ENCODE measurements at regions not wholly inside any gene's neighbourhood (a gene's known extent, or its start where the extent isn't known, plus 50 kb on each side); places are given as distances from the start of the nearest gene placed in this dataset.

DNA sequence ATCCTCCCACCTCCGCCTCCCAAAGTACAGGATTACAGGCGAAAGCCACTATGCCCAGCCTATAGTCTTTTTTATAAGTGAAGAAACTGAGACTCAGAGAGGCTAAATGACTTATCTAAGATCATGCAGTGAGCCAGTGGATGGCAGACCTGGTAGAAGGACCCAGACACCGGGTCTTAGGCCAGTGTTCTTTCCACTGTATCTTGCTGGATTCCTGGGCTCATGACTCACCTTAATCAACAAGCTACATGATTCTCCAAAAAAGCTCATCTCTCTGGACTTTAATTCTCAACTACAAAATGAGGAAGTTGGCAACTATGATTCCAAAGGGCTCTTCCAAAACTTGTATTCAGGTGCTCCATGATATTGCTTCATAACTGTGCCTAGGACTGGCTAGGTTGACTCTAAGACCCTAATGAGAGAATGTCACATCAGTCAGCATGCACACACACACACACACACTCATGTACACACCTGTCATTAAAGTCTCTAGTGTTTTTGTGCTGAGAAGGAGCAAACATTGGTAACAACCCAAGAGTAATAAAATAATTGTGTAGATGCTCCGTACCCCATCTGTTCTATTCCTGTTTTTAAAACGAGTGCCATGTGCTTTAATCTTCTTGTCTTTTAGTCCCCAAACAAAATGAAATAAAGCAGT is 89.7 kb upstream of the SLC4A7 start:
- H3K27ac ChIP-seq (ENCODE audit: low read length), result no peak overlapping the region
- no peak overlapping the region for H3K9ac ChIP-seq (ENCODE audit: low read length in 2 of 2)
- H3K4me3 ChIP-seq (ENCODE audit: low read length in 2 of 2), result no peak overlapping the region
- H3K36me3 ChIP-seq (ENCODE audit: control insufficient read depth in 2 of 2, insufficient read depth in 2 of 2, low read length in 2 of 2), result no peaks in the 10 kb centered on the region
- peaks cover 12% of the 10 kb centered on the region for H3K4me1 ChIP-seq (ENCODE audit: control insufficient read depth, insufficient read depth, low read length)
- no peaks in the 10 kb centered on the region for H3K27me3 ChIP-seq (ENCODE audit: control insufficient read depth in 1 of 2, insufficient read depth in 2 of 2, low read length in 2 of 2)
- H3K9me3 ChIP-seq (ENCODE audit: control insufficient read depth in 2 of 2, low read length in 2 of 2), result no peaks in the 10 kb centered on the region

DNA sequence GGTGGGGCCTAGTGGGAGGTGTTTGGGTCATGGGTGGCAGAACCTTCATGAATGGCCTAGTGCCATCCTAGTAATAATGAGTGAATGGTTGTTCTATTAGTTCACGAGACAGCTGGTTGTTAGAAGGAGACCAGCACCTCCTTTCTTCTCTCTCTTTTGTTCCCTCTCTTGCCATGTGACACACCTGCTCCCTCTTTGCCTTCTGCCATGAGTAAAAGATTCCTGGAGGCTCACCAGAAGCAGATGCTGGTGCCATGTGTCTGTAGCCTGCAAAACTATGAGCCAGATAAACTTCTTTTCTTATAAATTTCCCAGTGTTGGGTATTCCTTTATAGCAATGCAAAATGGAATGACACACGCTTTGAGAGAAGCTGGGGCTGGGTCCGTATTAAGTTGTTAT is 89.0 kb upstream of the SLC4A7 start:
- no peaks in the 10 kb centered on the region for H3K27me3 ChIP-seq (ENCODE audit: control insufficient read depth in 1 of 2, insufficient read depth in 2 of 2, low read length in 2 of 2)

DNA sequence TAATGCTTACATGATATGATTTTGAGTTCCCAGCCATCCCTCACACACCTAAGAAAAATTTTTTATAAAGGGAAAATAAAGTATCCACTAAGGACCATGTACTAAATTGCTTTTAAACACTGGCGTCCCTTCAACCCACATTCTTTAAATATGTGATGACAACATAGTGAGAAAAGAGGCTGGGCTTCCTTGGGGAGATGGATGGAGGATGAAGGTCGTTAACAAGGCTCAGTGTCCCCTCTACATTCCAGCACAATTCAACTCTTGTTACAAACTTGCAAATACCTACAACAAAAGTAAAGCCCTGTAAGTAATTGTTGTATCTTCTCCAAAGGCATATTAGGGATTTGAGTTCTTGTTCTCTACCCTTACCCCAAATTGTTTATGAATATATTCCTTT is 87.2 kb upstream of the SLC4A7 start:
- Histone ChIP-seq H3K27ac (ENCODE audit: low read length) (peak overlapping the region; percentile 53), H3K9me3 (ENCODE audit: control insufficient read depth in 2 of 2, low read length in 2 of 2) (no peaks in the 10 kb centered on the region), H3K27me3 (ENCODE audit: control insufficient read depth in 1 of 2, insufficient read depth in 2 of 2, low read length in 2 of 2) (no peaks in the 10 kb centered on the region), H3K9ac (ENCODE audit: low read length in 2 of 2) (no peak overlapping the region), H3K4me3 (ENCODE audit: low read length in 2 of 2) (no peak overlapping the region), H3K4me1 (ENCODE audit: control insufficient read depth, insufficient read depth, low read length) (peaks cover 15% of the 10 kb centered on the region), H3K36me3 (ENCODE audit: control insufficient read depth in 2 of 2, insufficient read depth in 2 of 2, low read length in 2 of 2) (no peaks in the 10 kb centered on the region)

More for the DNA sequence above, 89.0 kb upstream of the SLC4A7 start:
- Histone ChIP-seq H3K36me3 (ENCODE audit: control insufficient read depth in 2 of 2, insufficient read depth in 2 of 2, low read length in 2 of 2) (no peaks in the 10 kb centered on the region), H3K27ac (ENCODE audit: low read length) (no peak overlapping the region), H3K4me1 (ENCODE audit: control insufficient read depth, insufficient read depth, low read length) (peaks cover 15% of the 10 kb centered on the region), H3K4me3 (ENCODE audit: low read length in 2 of 2) (no peak overlapping the region), H3K9ac (ENCODE audit: low read length in 2 of 2) (no peak overlapping the region), H3K9me3 (ENCODE audit: control insufficient read depth in 2 of 2, low read length in 2 of 2) (no peaks in the 10 kb centered on the region)

- Histone ChIP-seq H3K4me3 (ENCODE audit: low read length in 2 of 2) (no peak overlapping the region), H3K9ac (ENCODE audit: low read length in 2 of 2) (no peak overlapping the region), H3K27me3 (ENCODE audit: control insufficient read depth in 1 of 2, insufficient read depth in 2 of 2, low read length in 2 of 2) (no peaks in the 10 kb centered on the region), H3K36me3 (ENCODE audit: control insufficient read depth in 2 of 2, insufficient read depth in 2 of 2, low read length in 2 of 2) (no peaks in the 10 kb centered on the region), H3K9me3 (ENCODE audit: control insufficient read depth in 2 of 2, low read length in 2 of 2) (no peaks in the 10 kb centered on the region), H3K4me1 (ENCODE audit: control insufficient read depth, insufficient read depth, low read length) (peaks cover 15% of the 10 kb centered on the region), H3K27ac (ENCODE audit: low read length) (peak overlapping the region; percentile 53)
Observed at GRCh38 chr3:27570421-27571106, 86.4 kb upstream of the SLC4A7 start.

DNA sequence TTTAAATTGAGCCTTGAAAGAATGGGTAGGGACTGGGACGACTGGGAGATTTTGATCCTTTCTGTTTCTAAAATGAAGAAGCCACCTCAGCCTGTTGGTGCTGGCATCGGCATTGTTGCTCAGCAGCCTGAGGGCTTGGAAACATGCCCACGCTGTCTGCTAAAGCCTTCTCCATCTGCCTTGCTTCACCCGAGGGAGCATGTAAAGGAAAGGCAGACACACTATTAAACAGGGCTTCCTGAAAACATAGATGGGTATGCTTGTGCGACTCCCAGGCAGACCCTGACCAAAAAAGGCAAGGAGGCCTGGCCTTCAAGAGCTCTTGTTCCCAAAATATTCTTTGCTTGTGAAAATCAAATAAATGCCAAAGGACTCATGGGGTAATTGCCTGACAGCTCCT is 84.2 kb upstream of the SLC4A7 start:
- Histone ChIP-seq H3K9ac (ENCODE audit: low read length in 2 of 2) (no peak overlapping the region), H3K9me3 (ENCODE audit: control insufficient read depth in 2 of 2, low read length in 2 of 2) (no peaks in the 10 kb centered on the region), H3K27me3 (ENCODE audit: control insufficient read depth in 1 of 2, insufficient read depth in 2 of 2, low read length in 2 of 2) (no peaks in the 10 kb centered on the region), H3K27ac (ENCODE audit: low read length) (peak overlapping the region; percentile 66), H3K4me3 (ENCODE audit: low read length in 2 of 2) (peak overlapping the region; percentile 47 to 49), H3K36me3 (ENCODE audit: control insufficient read depth in 2 of 2, insufficient read depth in 2 of 2, low read length in 2 of 2) (no peaks in the 10 kb centered on the region), H3K4me1 (ENCODE audit: control insufficient read depth, insufficient read depth, low read length) (peaks cover 15% of the 10 kb centered on the region)

- H3K27me3 ChIP-seq (ENCODE audit: control insufficient read depth in 1 of 2, insufficient read depth in 2 of 2, low read length in 2 of 2), result no peaks in the 10 kb centered on the region
- H3K27ac ChIP-seq (ENCODE audit: low read length), result no peak overlapping the region
- H3K9me3 ChIP-seq (ENCODE audit: control insufficient read depth in 2 of 2, low read length in 2 of 2), result no peaks in the 10 kb centered on the region
- H3K9ac ChIP-seq (ENCODE audit: low read length in 2 of 2), result no peak overlapping the region
- H3K4me3 ChIP-seq (ENCODE audit: low read length in 2 of 2), result no peak overlapping the region
- H3K36me3 ChIP-seq (ENCODE audit: control insufficient read depth in 2 of 2, insufficient read depth in 2 of 2, low read length in 2 of 2), result no peaks in the 10 kb centered on the region
- peaks cover 17% of the 10 kb centered on the region for H3K4me1 ChIP-seq (ENCODE audit: control insufficient read depth, insufficient read depth, low read length)
Observed at GRCh38 chr3:27567251-27567650, 83.1 kb upstream of the SLC4A7 start.

DNA sequence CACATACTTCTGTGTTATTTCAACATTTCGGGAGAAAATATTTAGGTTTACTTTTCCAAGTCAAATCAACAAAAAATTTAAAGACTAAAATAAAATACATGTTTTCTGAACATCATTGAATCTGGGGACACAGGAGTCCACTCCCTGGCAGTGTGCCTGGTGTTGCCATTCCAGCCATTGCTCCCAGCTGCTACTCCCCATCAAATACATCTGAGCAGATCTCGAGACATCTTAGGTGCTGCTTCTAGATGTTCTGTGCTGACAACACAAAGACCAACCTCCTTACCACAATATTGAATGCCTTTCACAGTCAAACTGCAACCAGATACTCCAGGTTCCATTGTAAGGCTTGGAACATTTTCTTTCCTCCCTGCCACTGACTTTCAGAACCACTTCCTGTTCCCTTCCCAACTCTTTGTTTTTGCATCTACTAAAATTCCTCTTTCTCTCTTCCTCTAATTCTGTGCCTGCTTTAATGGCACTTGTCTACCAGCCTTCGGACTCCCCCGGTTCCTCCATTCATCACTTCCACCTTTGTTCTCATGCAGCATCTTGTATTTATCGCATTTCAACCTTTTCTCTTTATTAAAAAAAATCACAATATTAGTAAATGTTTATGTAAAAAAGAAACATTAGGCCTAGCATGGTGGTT is 81.1 kb upstream of the SLC4A7 start:
- Histone ChIP-seq H3K27me3 (ENCODE audit: control insufficient read depth in 1 of 2, insufficient read depth in 2 of 2, low read length in 2 of 2) (no peaks in the 10 kb centered on the region), H3K27ac (ENCODE audit: low read length) (no peak overlapping the region)

GRCh38 chr3:27561576-27561975 is 77.4 kb upstream of the SLC4A7 start:
- no peak overlapping the region for H3K27ac ChIP-seq (ENCODE audit: low read length)
- H3K4me3 ChIP-seq (ENCODE audit: low read length in 2 of 2), result no peak overlapping the region
- H3K36me3 ChIP-seq (ENCODE audit: control insufficient read depth in 2 of 2, insufficient read depth in 2 of 2, low read length in 2 of 2), result no peaks in the 10 kb centered on the region
- H3K27me3 ChIP-seq (ENCODE audit: control insufficient read depth in 1 of 2, insufficient read depth in 2 of 2, low read length in 2 of 2), result no peaks in the 10 kb centered on the region
- H3K9ac ChIP-seq (ENCODE audit: low read length in 2 of 2), result no peak overlapping the region
- peaks cover 12% of the 10 kb centered on the region for H3K4me1 ChIP-seq (ENCODE audit: control insufficient read depth, insufficient read depth, low read length)
- no peaks in the 10 kb centered on the region for H3K9me3 ChIP-seq (ENCODE audit: control insufficient read depth in 2 of 2, low read length in 2 of 2)

More for the DNA sequence above, 81.1 kb upstream of the SLC4A7 start:
- H3K9me3 ChIP-seq (ENCODE audit: control insufficient read depth in 2 of 2, low read length in 2 of 2), result no peaks in the 10 kb centered on the region
- no peak overlapping the region for H3K4me3 ChIP-seq (ENCODE audit: low read length in 2 of 2)
- H3K4me1 ChIP-seq (ENCODE audit: control insufficient read depth, insufficient read depth, low read length), result peaks cover 6% of the 10 kb centered on the region
- H3K9ac ChIP-seq (ENCODE audit: low read length in 2 of 2), result no peak overlapping the region
- H3K36me3 ChIP-seq (ENCODE audit: control insufficient read depth in 2 of 2, insufficient read depth in 2 of 2, low read length in 2 of 2), result no peaks in the 10 kb centered on the region

- Histone ChIP-seq H3K36me3 (ENCODE audit: control insufficient read depth in 2 of 2, insufficient read depth in 2 of 2, low read length in 2 of 2) (no peaks in the 10 kb centered on the region), H3K9me3 (ENCODE audit: control insufficient read depth in 2 of 2, low read length in 2 of 2) (no peaks in the 10 kb centered on the region), H3K27ac (ENCODE audit: low read length) (no peak overlapping the region), H3K27me3 (ENCODE audit: control insufficient read depth in 1 of 2, insufficient read depth in 2 of 2, low read length in 2 of 2) (no peaks in the 10 kb centered on the region), H3K9ac (ENCODE audit: low read length in 2 of 2) (no peak overlapping the region), H3K4me1 (ENCODE audit: control insufficient read depth, insufficient read depth, low read length) (peaks cover 12% of the 10 kb centered on the region), H3K4me3 (ENCODE audit: low read length in 2 of 2) (no peak overlapping the region)
Observed at GRCh38 chr3:27560484-27561056, 76.4 kb upstream of the SLC4A7 start.

DNA sequence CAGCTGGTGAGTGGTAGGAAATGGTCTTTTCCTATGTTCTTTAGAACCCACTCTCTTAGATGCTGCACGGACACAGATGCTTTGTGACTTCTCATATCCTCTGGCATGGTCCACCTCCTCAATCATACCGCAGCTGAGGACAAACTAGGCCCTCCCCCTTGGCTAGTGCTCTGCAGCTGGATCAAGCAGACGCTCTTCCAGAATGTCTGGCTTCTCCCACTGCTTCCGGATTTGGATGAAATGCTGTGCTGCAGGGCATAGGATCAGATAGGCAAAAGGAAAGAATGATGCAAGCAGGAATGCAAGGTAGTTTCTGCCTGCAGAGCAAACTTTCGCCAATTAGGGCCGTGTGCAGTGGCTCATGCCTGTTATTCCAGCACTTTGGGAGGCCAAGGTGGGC is 75.7 kb upstream of the SLC4A7 start:
- no peaks in the 10 kb centered on the region for H3K36me3 ChIP-seq (ENCODE audit: control insufficient read depth in 2 of 2, insufficient read depth in 2 of 2, low read length in 2 of 2)
- H3K27me3 ChIP-seq (ENCODE audit: control insufficient read depth in 1 of 2, insufficient read depth in 2 of 2, low read length in 2 of 2), result no peaks in the 10 kb centered on the region
- no peaks in the 10 kb centered on the region for H3K9me3 ChIP-seq (ENCODE audit: control insufficient read depth in 2 of 2, low read length in 2 of 2)
- no peak overlapping the region for H3K9ac ChIP-seq (ENCODE audit: low read length in 2 of 2)
- peak overlapping the region in 1 of 2 donors; percentile 15 for H3K4me3 ChIP-seq (ENCODE audit: low read length in 2 of 2)
- peaks cover 12% of the 10 kb centered on the region for H3K4me1 ChIP-seq (ENCODE audit: control insufficient read depth, insufficient read depth, low read length)
- no peak overlapping the region for H3K27ac ChIP-seq (ENCODE audit: low read length)

All from stomach smooth muscle (tissue), 2 donors.